OCI-LY7 (cell line): ENCODE measurements at regions not wholly inside any gene's neighbourhood (a gene's known extent, or its start where the extent isn't known, plus 50 kb on each side); places are given as distances from the start of the nearest gene placed in this dataset.

ENCODE experiments used
- BruUV-seq: library from RNA; stranded (reverse); fragments of 400-500 nt; replicated peaks from 2 replicates; lab custom pipeline; 2021; lab: Mats Ljungman, UMichigan
- CTCF ChIA-PET: fragments of 300-600 bp; sonication (Branson Sonifier 250); formaldehyde crosslinking; loops from one replicate; lab custom pipeline; 2022; ENCODE audit warnings: antibody characterized with exemption; ENCODE audit not compliant: unreplicated experiment; lab: Charles Lee
- POLR2A ChIA-PET: fragments of 300-600 bp; sonication (Branson Sonifier 250); formaldehyde crosslinking; loops from one replicate; lab custom pipeline; 2022; ENCODE audit warnings: antibody characterized with exemption; lab: Charles Lee
- DNase-seq: peaks from one replicate; pipeline ENCODE4 v3.0.0-alpha.2; 2015; ENCODE audit warnings: low spot score
- H2AFZ ChIP-seq: fragments of 200-600 bp; sonication (generic), shearing (Covaris generic); 2 replicates; pipeline ENCODE4 v1.6.1; 2014; ENCODE audit warnings: mild to moderate bottlenecking, antibody characterized with exemption, low read length, moderate library complexity
- H3K27ac ChIP-seq: fragments of 200-600 bp; sonication (generic); 2 replicates; pipeline ENCODE4 v1.5.1; 2014; ENCODE audit warnings: mixed run types, low read depth, mild to moderate bottlenecking, moderate library complexity, low read length, inconsistent platforms; ENCODE audit not compliant: poor library complexity, severe bottlenecking
- H3K36me3 ChIP-seq: fragments of 200-600 bp; sonication (generic); 2 replicates; pipeline ENCODE4 v1.6.1; 2014; ENCODE audit warnings: mild to moderate bottlenecking, antibody characterized with exemption, low read length, moderate library complexity, mixed read lengths; ENCODE audit not compliant: insufficient read depth
- H3K4me1 ChIP-seq: fragments of 200-600 bp; sonication (generic); 2 replicates; pipeline ENCODE4 v1.5.1; 2014; ENCODE audit warnings: mild to moderate bottlenecking, low read length; ENCODE audit not compliant: insufficient read depth, poor library complexity, severe bottlenecking
- H3K4me2 ChIP-seq: fragments of 200-600 bp; sonication (generic); 2 replicates; pipeline ENCODE4 v1.6.1; 2014; ENCODE audit warnings: mild to moderate bottlenecking, low read length
- H3K4me3 ChIP-seq: fragments of 200-600 bp; sonication (generic); 2 replicates; pipeline ENCODE4 v1.5.1; 2014; ENCODE audit warnings: mild to moderate bottlenecking, low read depth, low read length; ENCODE audit not compliant: poor library complexity, severe bottlenecking
- H3K79me2 ChIP-seq: fragments of 200-600 bp; sonication (generic); 2 replicates; pipeline ENCODE4 v1.6.1; 2016; ENCODE audit warnings: low read depth, mild to moderate bottlenecking, low read length, moderate library complexity, mixed read lengths; ENCODE audit not compliant: insufficient read depth
- H3K9me2 ChIP-seq: fragments of 200-600 bp; sonication (generic); 2 replicates; pipeline ENCODE4 v1.6.1; 2016; ENCODE audit warnings: mild to moderate bottlenecking, low read length, mixed read lengths; ENCODE audit not compliant: insufficient read depth
- H3K9me3 ChIP-seq: fragments of 200-600 bp; sonication (generic); 2 replicates; pipeline ENCODE4 v1.6.1; 2014; ENCODE audit warnings: mild to moderate bottlenecking, mixed run types, low read length, mixed read lengths
- H4K20me1 ChIP-seq: fragments of 200-600 bp; sonication (generic); 2 replicates; pipeline ENCODE4 v1.6.1; 2014; ENCODE audit warnings: mild to moderate bottlenecking, antibody characterized with exemption, low read length, moderate library complexity, mixed read lengths; ENCODE audit not compliant: insufficient read depth
- CTCF ChIP-seq: fragments of 200-600 bp; sonication (generic); conservative IDR thresholded peaks from 2 replicates; pipeline ENCODE4 v1.5.1; 2014; ENCODE audit warnings: mild to moderate bottlenecking, antibody characterized with exemption, low read length, moderate library complexity, mixed read lengths
- EZH2phosphoT487 ChIP-seq: fragments of 200-600 bp; sonication (generic); IDR thresholded peaks from 2 replicates; pipeline ENCODE4 v1.6.1; 2018; ENCODE audit warnings: low read depth, borderline replicate concordance, mild to moderate bottlenecking, mixed run types, antibody characterized with exemption, low read length, moderate library complexity, mixed read lengths
- intact Hi-C: fragments of 100-400 bp; cut with micrococcal nuclease; formaldehyde crosslinking; loops from one replicate; pipeline ENCODE4 v1.10.0; 2022; ENCODE audit not compliant: unreplicated experiment

- POLR2A ChIA-PET: no interaction called here
- Histone ChIP-seq H3K27ac (no peak overlapping the region), H3K79me2 (no peaks in the 10 kb centered on the region), H2AFZ (no peak overlapping the region), H3K4me3 (no peak overlapping the region), H3K4me2 (no peak overlapping the region), H3K36me3 (no peaks in the 10 kb centered on the region), H3K9me3 (no peaks in the 10 kb centered on the region), H3K4me1 (no peaks in the 10 kb centered on the region), H3K9me2 (no peaks in the 10 kb centered on the region), H4K20me1 (no peaks in the 10 kb centered on the region)
- BruUV-seq: no TSS peak
- TF ChIP-seq EZH2phosphoT487 (no peak), CTCF (no peak)
- DNase-seq: no peak
- intact Hi-C loops: no loop called here
- CTCF ChIA-PET: no interaction called here
Measured at GRCh38 chr2:164260506-164260905, 360.8 kb downstream of the GRB14 start.

- CTCF ChIA-PET: no interaction called here
- H3K4me2 ChIP-seq: no peak overlapping the region
- BruUV-seq: no TSS peak
Measured at GRCh38 chr2:164257742-164258141, 363.5 kb downstream of the GRB14 start.

More at GRCh38 chr2:164257742-164258141, 363.5 kb downstream of the GRB14 start:
- no peak for DNase-seq
- Histone ChIP-seq H2AFZ (no peak overlapping the region), H3K9me2 (no peaks in the 10 kb centered on the region), H3K36me3 (no peaks in the 10 kb centered on the region), H4K20me1 (no peaks in the 10 kb centered on the region), H3K79me2 (no peaks in the 10 kb centered on the region), H3K27ac (no peak overlapping the region), H3K4me1 (no peaks in the 10 kb centered on the region), H3K4me3 (no peak overlapping the region), H3K9me3 (no peaks in the 10 kb centered on the region)
- no peak for TF ChIP-seq EZH2phosphoT487
- no peak for TF ChIP-seq CTCF
- POLR2A ChIA-PET: interaction anchor here (1.0 to 1.2 kb wide), 3 partner anchors 11 to 45 kb away, joined by 3 to 5 read pairs (median 3); no protein-coding TSS in a partner anchor
- intact Hi-C loops: no loop called here
